ENCODE measurements at regions not wholly inside any gene's neighbourhood (a gene's known extent, or its start where the extent isn't known, plus 50 kb on each side); places are given as distances from the start of the nearest gene placed in this dataset.

GRCh38 chr7:139159900-139160675 lies 50.6 kb upstream of the ZC3HAV1 start:
- H3K27me3 ChIP-seq: no peaks in the 10 kb centered on the region
- intact Hi-C loops (cut with DNase I): no loop called here
- WGBS, 2 donors: 71 to 79% methylated on average over 10 of the region's 10 CpGs
- H3K4me1 ChIP-seq: peaks cover 0 to 3% of the 10 kb centered on the region in 2 donors
- DNase-seq: peak; percentile 38 to 58
- no peak for TF ChIP-seq POLR2A (IDR thresholded peaks at IDR 0.05)
- no peak for TF ChIP-seq CTCF (IDR thresholded peaks at IDR 0.05)
- no peak overlapping the region for H3K27ac ChIP-seq
- no peaks in the 10 kb centered on the region for H3K36me3 ChIP-seq
- H3K4me3 ChIP-seq (replicated peaks in 1 of 3): no peak overlapping the region
- no peaks in the 10 kb centered on the region for H3K9me3 ChIP-seq

GRCh38 chr7:139168479-139168878 lies 59.0 kb upstream of the ZC3HAV1 start:
- H3K27ac ChIP-seq: no peak overlapping the region
- no peaks in the 10 kb centered on the region for H3K27me3 ChIP-seq
- TF ChIP-seq POLR2A (IDR thresholded peaks at IDR 0.05) (no peak), CTCF (IDR thresholded peaks at IDR 0.05) (no peak)
- H3K4me3 ChIP-seq (replicated peaks in 1 of 3): no peak overlapping the region
- intact Hi-C loops (cut with DNase I): no loop called here
- no peak for DNase-seq
- 84 to 85% methylated on average over 3 of the region's 3 CpGs for WGBS, 2 donors
- no peaks in the 10 kb centered on the region for H3K4me1 ChIP-seq
- H3K9me3 ChIP-seq: no peaks in the 10 kb centered on the region
- H3K36me3 ChIP-seq: no peaks in the 10 kb centered on the region

- Histone ChIP-seq H3K27ac (no peak overlapping the region), H3K36me3 (no peaks in the 10 kb centered on the region), H3K4me3 (replicated peaks in 1 of 3) (no peak overlapping the region), H3K27me3 (no peaks in the 10 kb centered on the region), H3K4me1 (no peaks in the 10 kb centered on the region), H3K9me3 (no peaks in the 10 kb centered on the region)
- intact Hi-C loops (cut with DNase I): no loop called here
- no peak for TF ChIP-seq CTCF (IDR thresholded peaks at IDR 0.05)
- no peak for TF ChIP-seq POLR2A (IDR thresholded peaks at IDR 0.05)
- WGBS, 2 donors: 93 to 98% methylated on average over 2 of the region's 2 CpGs
- DNase-seq: no peak
Observed at GRCh38 chr7:139169816-139170215, 60.3 kb upstream of the ZC3HAV1 start.

- no peaks in the 10 kb centered on the region for H3K4me1 ChIP-seq
- no peak overlapping the region for H3K27ac ChIP-seq
- no peaks in the 10 kb centered on the region for H3K9me3 ChIP-seq
- DNase-seq: no peak
- intact Hi-C loops (cut with DNase I): no loop called here
- WGBS, 2 donors: 92 to 96% methylated on average over 7 of the region's 7 CpGs
- TF ChIP-seq CTCF (IDR thresholded peaks at IDR 0.05) (no peak), POLR2A (IDR thresholded peaks at IDR 0.05) (no peak)
- H3K27me3 ChIP-seq: no peaks in the 10 kb centered on the region
- H3K4me3 ChIP-seq (replicated peaks in 1 of 3): no peak overlapping the region
- no peaks in the 10 kb centered on the region for H3K36me3 ChIP-seq
Observed at GRCh38 chr7:139172775-139173174, 58.3 kb upstream of the UBN2 start.

GRCh38 chr7:139177696-139178095 lies 53.3 kb upstream of the UBN2 start:
- Histone ChIP-seq H3K4me1 (no peaks in the 10 kb centered on the region), H3K9me3 (no peaks in the 10 kb centered on the region), H3K4me3 (replicated peaks in 1 of 3) (no peak overlapping the region), H3K36me3 (peaks cover 9 to 10% of the 10 kb centered on the region in 2 donors), H3K27me3 (no peaks in the 10 kb centered on the region), H3K27ac (no peak overlapping the region)
- DNase-seq: no peak
- WGBS, 2 donors: 86 to 92% methylated on average over 3 of the region's 3 CpGs
- intact Hi-C loops (cut with DNase I): no loop called here
- TF ChIP-seq CTCF (IDR thresholded peaks at IDR 0.05) (no peak), POLR2A (IDR thresholded peaks at IDR 0.05) (no peak)
